GM21528 (cell line): ENCODE measurements at regions not wholly inside any gene's neighbourhood (a gene's known extent, or its start where the extent isn't known, plus 50 kb on each side); places are given as distances from the start of the nearest gene placed in this dataset.

Experiments
- ATAC-seq: cut with Tn5 transposase; IDR thresholded peaks from one replicate; pipeline ENCODE4 v1.9.1; 2021; ENCODE audit warnings: mild to moderate bottlenecking, moderate library complexity; ENCODE audit not compliant: unreplicated experiment, low FRiP score

GRCh38 chr10:108244443-108245228, 1080.1 kb upstream of the SORCS1 start:
- no peak for ATAC-seq

- ATAC-seq, result no peak
Observed at GRCh38 chr10:108241166-108241565, 1076.7 kb upstream of the SORCS1 start.

GRCh38 chr10:108238261-108238660, 1073.8 kb upstream of the SORCS1 start:
- ATAC-seq, result no peak

GRCh38 chr10:108230478-108231170, 1066.1 kb upstream of the SORCS1 start:
- ATAC-seq, result no peak

GRCh38 chr10:108208732-108209131, 1044.2 kb upstream of the SORCS1 start:
- no peak for ATAC-seq

- no peak for ATAC-seq
Observed at GRCh38 chr10:108208038-108208437, 1043.5 kb upstream of the SORCS1 start.

- ATAC-seq, result no peak
Observed at GRCh38 chr10:108204528-108205305, 1040.2 kb upstream of the SORCS1 start.

GRCh38 chr10:108203905-108204527, 1039.5 kb upstream of the SORCS1 start:
- ATAC-seq, result no peak

GRCh38 chr10:108187408-108188012, 1023.0 kb upstream of the SORCS1 start:
- ATAC-seq, result no peak

GRCh38 chr10:108184114-108184513, 1019.6 kb upstream of the SORCS1 start:
- ATAC-seq, result no peak

GRCh38 chr10:108180878-108181277, 1016.4 kb upstream of the SORCS1 start:
- ATAC-seq, result no peak

GRCh38 chr10:108169846-108170245, 1005.3 kb upstream of the SORCS1 start:
- no peak for ATAC-seq

GRCh38 chr10:108167766-108168165, 1003.3 kb upstream of the SORCS1 start:
- ATAC-seq, result no peak

GRCh38 chr10:108166401-108166800, 1001.9 kb upstream of the SORCS1 start:
- no peak for ATAC-seq

- no peak for ATAC-seq
Observed at GRCh38 chr10:108147346-108147745, 982.8 kb upstream of the SORCS1 start.

GRCh38 chr10:108141064-108141463, 976.6 kb upstream of the SORCS1 start:
- no peak for ATAC-seq

GRCh38 chr10:108132303-108132702, 967.8 kb upstream of the SORCS1 start:
- no peak for ATAC-seq

GRCh38 chr10:108130575-108130974, 966.1 kb upstream of the SORCS1 start:
- ATAC-seq, result no peak

GRCh38 chr10:108112218-108112617, 947.7 kb upstream of the SORCS1 start:
- no peak for ATAC-seq

GRCh38 chr10:108104551-108105156, 940.1 kb upstream of the SORCS1 start:
- no peak for ATAC-seq
